ENCODE measurements at regions not wholly inside any gene's neighbourhood (a gene's known extent, or its start where the extent isn't known, plus 50 kb on each side); places are given as distances from the start of the nearest gene placed in this dataset.
"Not testable (repeated sequence)": the region's sequence is repeated elsewhere in the genome, so short reads cannot be mapped to it uniquely, and the experiment has no call there.

DNA sequence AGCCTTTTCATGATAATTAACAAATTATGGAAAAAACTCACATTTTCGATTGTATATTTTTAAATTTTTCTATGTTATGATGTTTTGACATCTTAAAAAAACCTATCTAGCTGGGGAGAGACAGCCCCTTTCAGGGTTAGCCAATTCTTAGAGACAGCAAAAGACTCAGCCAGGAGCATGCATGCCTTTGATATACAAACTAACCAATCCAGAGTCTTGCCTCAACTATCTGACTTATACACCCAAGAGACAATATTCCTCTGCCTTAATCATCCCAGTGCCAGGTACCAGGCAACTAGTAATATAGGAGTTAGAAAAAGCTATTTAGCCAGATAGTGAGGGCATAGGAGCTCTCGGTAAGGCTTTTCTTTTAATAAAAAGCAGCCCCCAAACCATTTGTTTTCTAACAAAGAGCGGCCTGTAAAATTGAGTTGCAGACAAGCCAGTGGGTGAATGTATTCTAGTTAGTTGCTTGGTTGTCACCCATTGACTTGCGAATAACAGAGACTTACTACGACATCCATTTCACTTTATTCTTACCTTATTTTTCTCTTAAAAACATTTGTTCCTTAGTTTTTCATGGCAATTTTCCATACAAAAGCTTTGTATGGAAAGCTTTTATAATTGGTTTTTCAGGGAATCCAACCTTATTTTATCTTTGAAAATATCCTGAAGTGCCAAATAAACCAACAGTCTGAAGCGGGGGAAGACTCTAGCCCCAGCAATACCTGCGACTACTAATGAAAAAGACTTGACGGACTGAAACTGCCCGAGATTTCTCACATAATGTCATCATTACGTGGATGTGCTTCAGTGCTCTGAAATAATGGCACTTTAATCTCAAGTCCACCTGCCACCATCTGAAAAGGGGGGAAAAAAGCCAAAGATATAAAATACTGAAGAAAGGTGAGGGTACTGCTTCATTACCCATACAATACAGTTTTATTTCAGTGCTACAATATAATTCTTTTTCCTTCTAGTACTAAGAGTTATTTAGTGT is 64.6 kb upstream of the ATP2C1 start (continued):
- TF ChIP-seq PREB (CRISPR knock-in tag; IDR thresholded peaks at IDR 0.05; ENCODE audit: borderline replicate concordance) (no peak), ZBTB21 (CRISPR knock-in tag; IDR thresholded peaks at IDR 0.05; ENCODE audit: borderline replicate concordance) (no peak), NR3C1 (CRISPR knock-in tag; conservative IDR thresholded peaks at IDR 0.05; ENCODE audit: low read depth) (no peak), ETV6 (CRISPR knock-in tag; IDR thresholded peaks at IDR 0.05) (no peak), ZNF396 (CRISPR knock-in tag; IDR thresholded peaks at IDR 0.05; ENCODE audit: borderline replicate concordance) (no peak), FOXJ3 (CRISPR knock-in tag; IDR thresholded peaks at IDR 0.05; ENCODE audit: borderline replicate concordance) (no peak)
- TF ChIP-seq, protein P1, sequence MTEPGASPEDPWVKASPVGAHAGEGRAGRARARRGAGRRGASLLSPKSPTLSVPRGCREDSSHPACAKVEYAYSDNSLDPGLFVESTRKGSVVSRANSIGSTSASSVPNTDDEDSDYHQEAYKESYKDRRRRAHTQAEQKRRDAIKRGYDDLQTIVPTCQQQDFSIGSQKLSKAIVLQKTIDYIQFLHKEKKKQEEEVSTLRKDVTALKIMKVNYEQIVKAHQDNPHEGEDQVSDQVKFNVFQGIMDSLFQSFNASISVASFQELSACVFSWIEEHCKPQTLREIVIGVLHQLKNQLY (CRISPR knock-in tag; IDR thresholded peaks at IDR 0.05), result no peak

DNA sequence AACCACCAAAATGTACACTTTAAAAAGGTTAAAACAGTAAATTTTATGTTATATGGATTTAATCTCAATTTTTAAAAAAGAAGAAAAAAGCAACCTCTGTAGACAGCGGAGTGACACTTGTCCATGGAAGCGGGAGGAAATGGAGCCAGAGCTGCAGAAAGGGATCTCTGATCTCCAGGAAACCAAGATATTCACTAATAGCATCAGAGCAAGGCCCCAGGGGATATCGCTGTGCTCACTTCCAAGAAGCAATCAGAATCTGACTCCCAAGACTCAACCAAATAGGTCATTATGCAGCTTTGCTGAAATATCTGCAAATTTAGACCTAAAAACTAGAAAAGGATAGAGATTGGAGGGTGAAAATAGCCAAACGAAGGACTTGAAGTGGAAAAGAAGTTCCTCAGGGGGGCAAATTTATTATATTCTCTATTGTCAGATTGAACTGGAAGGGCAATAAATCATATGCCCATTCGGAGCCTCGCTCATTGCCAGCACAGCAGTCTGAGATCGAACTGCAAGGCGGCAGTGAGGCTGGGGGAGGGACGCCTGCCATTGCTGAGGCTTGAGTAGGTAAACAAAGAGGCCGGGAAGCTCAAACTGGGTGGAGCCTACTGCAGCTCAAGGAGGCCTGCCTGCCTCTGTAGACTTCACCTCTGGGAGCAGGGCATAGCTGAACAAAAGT is 62.0 kb upstream of the ATP2C1 start:
- DNase-seq (ENCODE audit: low spot score) (peak; percentile 55), ATAC-seq (no peak)
- Mint-ChIP-seq H3K27me3 (ENCODE audit: low read depth) (no peaks in the 10 kb centered on the region), H3K4me3 (peak overlapping the region; percentile 32; the same call in 1 of the 2 replicates), H3K9me3 (no peaks in the 10 kb centered on the region), H3K36me3 (no peaks in the 10 kb centered on the region), H3K27ac (no peak overlapping the region; the same call in 1 of the 2 replicates), H3K4me1 (peaks cover 56% of the 10 kb centered on the region)
- POLR2A ChIA-PET, result interaction anchor here (1.4 kb wide), 1 partner anchor 15 kb away, joined by 3 read pairs; no protein-coding TSS in a partner anchor
- TF ChIP-seq ZBTB21 (CRISPR knock-in tag; IDR thresholded peaks at IDR 0.05; ENCODE audit: borderline replicate concordance) (no peak), CREB1 (CRISPR knock-in tag; IDR thresholded peaks at IDR 0.05) (no peak), ZNF281 (CRISPR knock-in tag; IDR thresholded peaks at IDR 0.05) (peak; percentile 57; the same call in 1 of the 2 replicates), FOXK1 (CRISPR knock-in tag; IDR thresholded peaks at IDR 0.05) (0 out of 2 replicates have a peak, but pooled peaks have one; percentile 48), PREB (CRISPR knock-in tag; IDR thresholded peaks at IDR 0.05; ENCODE audit: borderline replicate concordance) (no peak), RORB (CRISPR knock-in tag; IDR thresholded peaks at IDR 0.05) (no peak)
- TF ChIP-seq, protein P1 (CRISPR knock-in tag; IDR thresholded peaks at IDR 0.05), result no peak
- CTCF ChIA-PET, result interaction anchor here (0.6 to 1.8 kb wide), 3 partner anchors 9 to 62 kb away, joined by 3 to 7 read pairs (median 5); partner anchors contain the start of gene ATP2C1

- not testable (repeated sequence) for ATAC-seq; H3K27ac Mint-ChIP-seq; DNase-seq (ENCODE audit: low spot score); H3K9me3 Mint-ChIP-seq; H3K27me3 Mint-ChIP-seq (ENCODE audit: low read depth); H3K36me3 Mint-ChIP-seq
- POLR2A ChIA-PET, result interaction anchor here (1.4 kb wide), 1 partner anchor 15 kb away, joined by 3 read pairs; no protein-coding TSS in a partner anchor
- CTCF ChIA-PET, result interaction anchor here (0.6 to 1.8 kb wide), 3 partner anchors 8 to 62 kb away, joined by 3 to 7 read pairs (median 5); partner anchors contain the start of gene ATP2C1
- Mint-ChIP-seq H3K4me3 (peak overlapping the region; percentile 32; the same call in 1 of the 2 replicates), H3K4me1 (peaks cover 56% of the 10 kb centered on the region)
Observed at GRCh38 chr3:130832401-130832746, 61.5 kb upstream of the ATP2C1 start.

Data from WTC11 (cell line).